ENCODE measurements at regions not wholly inside any gene's neighbourhood (a gene's known extent, or its start where the extent isn't known, plus 50 kb on each side); places are given as distances from the start of the nearest gene placed in this dataset.

- no peak for DNase-seq (ENCODE audit: low spot score in 2 of 2)
These were observed 56.3 kb upstream of the SPEF2 start for GRCh38 chr5:35561396-35561795.

GRCh38 chr5:35557748-35558147, 59.9 kb upstream of the SPEF2 start:
- H3K4me1 ChIP-seq = no peaks in the 10 kb centered on the region
- no peak for DNase-seq (ENCODE audit: low spot score in 2 of 2)
- H3K4me3 ChIP-seq = no peak overlapping the region
- no peaks in the 10 kb centered on the region for H3K27me3 ChIP-seq
- TF ChIP-seq, protein P1, sequence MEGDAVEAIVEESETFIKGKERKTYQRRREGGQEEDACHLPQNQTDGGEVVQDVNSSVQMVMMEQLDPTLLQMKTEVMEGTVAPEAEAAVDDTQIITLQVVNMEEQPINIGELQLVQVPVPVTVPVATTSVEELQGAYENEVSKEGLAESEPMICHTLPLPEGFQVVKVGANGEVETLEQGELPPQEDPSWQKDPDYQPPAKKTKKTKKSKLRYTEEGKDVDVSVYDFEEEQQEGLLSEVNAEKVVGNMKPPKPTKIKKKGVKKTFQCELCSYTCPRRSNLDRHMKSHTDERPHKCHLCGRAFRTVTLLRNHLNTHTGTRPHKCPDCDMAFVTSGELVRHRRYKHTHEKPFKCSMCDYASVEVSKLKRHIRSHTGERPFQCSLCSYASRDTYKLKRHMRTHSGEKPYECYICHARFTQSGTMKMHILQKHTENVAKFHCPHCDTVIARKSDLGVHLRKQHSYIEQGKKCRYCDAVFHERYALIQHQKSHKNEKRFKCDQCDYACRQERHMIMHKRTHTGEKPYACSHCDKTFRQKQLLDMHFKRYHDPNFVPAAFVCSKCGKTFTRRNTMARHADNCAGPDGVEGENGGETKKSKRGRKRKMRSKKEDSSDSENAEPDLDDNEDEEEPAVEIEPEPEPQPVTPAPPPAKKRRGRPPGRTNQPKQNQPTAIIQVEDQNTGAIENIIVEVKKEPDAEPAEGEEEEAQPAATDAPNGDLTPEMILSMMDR (IDR thresholded peaks at IDR 0.05) = no peak
- TF ChIP-seq POLR2A (IDR thresholded peaks at IDR 0.05) (no peak), POLR2AphosphoS5 (IDR thresholded peaks at IDR 0.05) (no peak), EP300 (IDR thresholded peaks at IDR 0.05) (no peak)
- no peak overlapping the region for H3K27ac ChIP-seq
- H3K36me3 ChIP-seq = no peaks in the 10 kb centered on the region
- peaks cover 12% of the 10 kb centered on the region for H3K9me3 ChIP-seq
- 46% methylated on average over 1 of the region's 1 CpG for WGBS

More at GRCh38 chr5:35561396-35561795, 56.3 kb upstream of the SPEF2 start:
- TF ChIP-seq POLR2AphosphoS5 (IDR thresholded peaks at IDR 0.05) = no peak
- no peak for TF ChIP-seq EP300 (IDR thresholded peaks at IDR 0.05)
- Histone ChIP-seq H3K9me3 (peaks cover 10% of the 10 kb centered on the region), H3K27ac (no peak overlapping the region), H3K27me3 (no peaks in the 10 kb centered on the region), H3K4me1 (no peaks in the 10 kb centered on the region), H3K36me3 (no peaks in the 10 kb centered on the region), H3K4me3 (no peak overlapping the region)

- no peaks in the 10 kb centered on the region for H3K36me3 ChIP-seq
- H3K4me3 ChIP-seq = no peak overlapping the region
- no peak overlapping the region for H3K27ac ChIP-seq
- 90% methylated on average over 2 of the region's 2 CpGs for WGBS
- TF ChIP-seq POLR2A (IDR thresholded peaks at IDR 0.05) (no peak), EP300 (IDR thresholded peaks at IDR 0.05) (no peak), POLR2AphosphoS5 (IDR thresholded peaks at IDR 0.05) (no peak)
- TF ChIP-seq, protein P1 (IDR thresholded peaks at IDR 0.05) = no peak
- no peak for DNase-seq (ENCODE audit: low spot score in 2 of 2)
- no peaks in the 10 kb centered on the region for H3K4me1 ChIP-seq
- H3K27me3 ChIP-seq = no peaks in the 10 kb centered on the region
- H3K9me3 ChIP-seq = peaks cover 12% of the 10 kb centered on the region
These were observed 60.5 kb upstream of the SPEF2 start for GRCh38 chr5:35557199-35557598.

DNA sequence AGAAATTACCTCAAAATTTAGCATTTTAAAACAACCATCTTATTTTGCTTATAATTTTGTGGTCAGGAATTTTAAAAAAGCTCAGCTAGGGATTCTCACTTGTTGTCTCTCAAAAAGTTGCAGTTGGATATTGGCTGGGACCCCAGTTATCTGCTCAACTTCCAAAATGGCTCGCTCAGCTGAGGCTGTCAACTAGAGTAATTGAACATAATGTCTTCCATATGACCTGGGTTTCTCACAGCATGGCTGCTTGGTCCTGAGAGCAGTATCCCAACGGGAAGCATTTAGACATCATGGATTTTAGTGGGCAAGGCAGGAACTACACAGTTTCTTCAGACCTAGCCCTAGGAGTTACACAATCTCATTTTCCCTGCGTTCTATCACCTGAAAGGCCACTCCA, 63.6 kb upstream of the SPEF2 start:
- Histone ChIP-seq H3K36me3 (no peaks in the 10 kb centered on the region), H3K27ac (no peak overlapping the region), H3K27me3 (no peaks in the 10 kb centered on the region), H3K4me1 (no peaks in the 10 kb centered on the region), H3K4me3 (no peak overlapping the region), H3K9me3 (peaks cover 12% of the 10 kb centered on the region)
- DNase-seq (ENCODE audit: low spot score in 2 of 2) = no peak
- 70% methylated on average over 3 of the region's 3 CpGs for WGBS
- TF ChIP-seq, protein P1 (IDR thresholded peaks at IDR 0.05) = no peak
- TF ChIP-seq POLR2A (IDR thresholded peaks at IDR 0.05) = no peak
- TF ChIP-seq POLR2AphosphoS5 (IDR thresholded peaks at IDR 0.05) = no peak
- no peak for TF ChIP-seq EP300 (IDR thresholded peaks at IDR 0.05)

- 79% methylated on average over 4 of the region's 4 CpGs for WGBS
- peaks cover 3% of the 10 kb centered on the region for H3K4me1 ChIP-seq
- no peak for DNase-seq (ENCODE audit: low spot score in 2 of 2)
- no peak overlapping the region for H3K4me3 ChIP-seq
- no peaks in the 10 kb centered on the region for H3K9me3 ChIP-seq
- no peaks in the 10 kb centered on the region for H3K36me3 ChIP-seq
- no peaks in the 10 kb centered on the region for H3K27me3 ChIP-seq
- TF ChIP-seq POLR2AphosphoS5 (IDR thresholded peaks at IDR 0.05) = no peak
- no peak overlapping the region for H3K27ac ChIP-seq
These were observed 72.5 kb upstream of the SPEF2 start for GRCh38 chr5:35545190-35545589.

DNA sequence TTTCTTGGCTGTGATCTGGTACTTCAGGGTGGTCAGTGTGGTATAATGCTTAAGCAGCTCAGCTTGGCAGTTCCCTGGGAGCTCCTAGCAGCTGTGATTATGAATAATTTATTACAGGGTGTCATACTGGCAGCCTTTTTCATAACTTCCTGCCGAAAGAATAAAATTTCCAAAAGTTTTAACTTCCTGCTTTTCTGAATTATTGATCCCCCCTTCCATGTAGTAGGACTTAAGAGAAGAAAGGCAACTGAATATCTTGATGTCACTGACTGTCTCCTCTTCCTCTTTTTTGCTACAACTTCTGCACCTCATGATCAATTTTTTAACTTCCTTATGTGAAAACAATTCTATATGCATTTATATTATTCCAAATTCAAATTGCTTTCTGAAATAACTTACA, 74.3 kb upstream of the SPEF2 start:
- Histone ChIP-seq H3K4me1 (peaks cover 3% of the 10 kb centered on the region), H3K36me3 (no peaks in the 10 kb centered on the region), H3K27me3 (no peaks in the 10 kb centered on the region), H3K4me3 (no peak overlapping the region), H3K27ac (no peak overlapping the region), H3K9me3 (no peaks in the 10 kb centered on the region)
- TF ChIP-seq, protein P1 (IDR thresholded peaks at IDR 0.05) = no peak
- TF ChIP-seq EP300 (IDR thresholded peaks at IDR 0.05) (no peak), POLR2A (IDR thresholded peaks at IDR 0.05) (no peak), POLR2AphosphoS5 (IDR thresholded peaks at IDR 0.05) (no peak)
- no peak for DNase-seq (ENCODE audit: low spot score in 2 of 2)
- 35% methylated on average over 1 of the region's 1 CpG for WGBS

Measured in suprapubic skin (tissue), 4 donors.